NOMO-1 treated with DMSO at 0.1 percent for 48 hours (cell line): ENCODE measurements at regions not wholly inside any gene's neighbourhood (a gene's known extent, or its start where the extent isn't known, plus 50 kb on each side); places are given as distances from the start of the nearest gene placed in this dataset.

ENCODE experiments used
- DNase-seq: peaks from one replicate; lab custom pipeline; 2025; ENCODE audit not compliant: unreplicated experiment; lab: John Stamatoyannopoulos, UW

- DNase-seq = no peak
Observed at GRCh38 chr5:164007064-164007463, 501.6 kb downstream of the MAT2B start.

GRCh38 chr5:164009621-164010020 lies 504.2 kb downstream of the MAT2B start:
- no peak for DNase-seq

GRCh38 chr5:164010900-164011299 lies 505.5 kb downstream of the MAT2B start:
- DNase-seq = no peak

- DNase-seq = no peak
Observed at GRCh38 chr5:164012371-164012770, 507.0 kb downstream of the MAT2B start.

- DNase-seq = peak; percentile 58
Observed at GRCh38 chr5:164013077-164013670, 507.8 kb downstream of the MAT2B start.

GRCh38 chr5:164020116-164020515 lies 514.7 kb downstream of the MAT2B start:
- DNase-seq = no peak

GRCh38 chr5:164027738-164028137 lies 522.3 kb downstream of the MAT2B start:
- DNase-seq = no peak

- DNase-seq = no peak
Observed at GRCh38 chr5:164038128-164038783, 532.8 kb downstream of the MAT2B start.

- DNase-seq = no peak
Observed at GRCh38 chr5:164041105-164041504, 535.7 kb downstream of the MAT2B start.

- DNase-seq = no peak
Observed at GRCh38 chr5:164048359-164048926, 543.0 kb downstream of the MAT2B start.

- no peak for DNase-seq
Observed at GRCh38 chr5:164051745-164052144, 546.3 kb downstream of the MAT2B start.

- DNase-seq = no peak
Observed at GRCh38 chr5:164052536-164053093, 547.2 kb downstream of the MAT2B start.

- no peak for DNase-seq
Observed at GRCh38 chr5:164053123-164053522, 547.7 kb downstream of the MAT2B start.

GRCh38 chr5:164054461-164054860 lies 549.0 kb downstream of the MAT2B start:
- no peak for DNase-seq

- no peak for DNase-seq
Observed at GRCh38 chr5:164057121-164057520, 551.7 kb downstream of the MAT2B start.

GRCh38 chr5:164058621-164059020 lies 553.2 kb downstream of the MAT2B start:
- no peak for DNase-seq

- DNase-seq = no peak
Observed at GRCh38 chr5:164059471-164059870, 554.1 kb downstream of the MAT2B start.

GRCh38 chr5:164060786-164061355 lies 555.5 kb downstream of the MAT2B start:
- no peak for DNase-seq

- no peak for DNase-seq
Observed at GRCh38 chr5:164062304-164062703, 556.9 kb downstream of the MAT2B start.

GRCh38 chr5:164065266-164065665 lies 559.8 kb downstream of the MAT2B start:
- DNase-seq = no peak

GRCh38 chr5:164071671-164072070 lies 566.3 kb downstream of the MAT2B start:
- no peak for DNase-seq

GRCh38 chr5:164073081-164073480 lies 567.7 kb downstream of the MAT2B start:
- DNase-seq = no peak
